Activated CD4-positive, alpha-beta T cell treated with anti-CD3 and anti-CD28 coated beads for 24 hours (primary cell): ENCODE measurements at regions not wholly inside any gene's neighbourhood (a gene's known extent, or its start where the extent isn't known, plus 50 kb on each side); places are given as distances from the start of the nearest gene placed in this dataset.
"Not testable (repeated sequence)": the region's sequence is repeated elsewhere in the genome, so short reads cannot be mapped to it uniquely, and the experiment has no call there.

Experiments
- DNase-seq, 2 donors: peaks; one replicate each; pipeline ENCODE4 v3.0.0-alpha.2; 2020; ENCODE audit warnings: low read depth in 2 of 2

GRCh38 chr15:38614621-38615020 is 50.0 kb upstream of the RASGRP1 start:
- no peak for DNase-seq

- DNase-seq: no peak
Observed at GRCh38 chr15:38617831-38618230, 53.2 kb upstream of the RASGRP1 start.

GRCh38 chr15:38618242-38618955 is 53.8 kb upstream of the RASGRP1 start:
- no peak for DNase-seq

- no peak for DNase-seq
Observed at GRCh38 chr15:38620098-38620497, 55.5 kb upstream of the RASGRP1 start.

- no peak for DNase-seq
Observed at GRCh38 chr15:38620851-38621594, 56.4 kb upstream of the RASGRP1 start.

- DNase-seq: no peak
Observed at GRCh38 chr15:38622304-38622703, 57.7 kb upstream of the RASGRP1 start.

- no peak for DNase-seq
Observed at GRCh38 chr15:38622908-38623307, 58.3 kb upstream of the RASGRP1 start.

- no peak for DNase-seq
Observed at GRCh38 chr15:38623744-38624143, 59.1 kb upstream of the RASGRP1 start.

- no peak for DNase-seq
Observed at GRCh38 chr15:38624244-38625205, 59.9 kb upstream of the RASGRP1 start.

GRCh38 chr15:38625886-38626285 is 61.3 kb upstream of the RASGRP1 start:
- DNase-seq: no peak

GRCh38 chr15:38626443-38627050 is 61.9 kb upstream of the RASGRP1 start:
- DNase-seq: no peak

GRCh38 chr15:38627689-38628277 is 63.2 kb upstream of the RASGRP1 start:
- no peak for DNase-seq

GRCh38 chr15:38631119-38632075 is 66.8 kb upstream of the RASGRP1 start:
- no peak for DNase-seq

- DNase-seq: no peak
Observed at GRCh38 chr15:38635170-38635569, 70.6 kb upstream of the RASGRP1 start.

GRCh38 chr15:38636597-38636996 is 72.0 kb upstream of the RASGRP1 start:
- no peak for DNase-seq

- no peak for DNase-seq
Observed at GRCh38 chr15:38638126-38638525, 73.5 kb upstream of the RASGRP1 start.

- no peak for DNase-seq
Observed at GRCh38 chr15:38638811-38639210, 74.2 kb upstream of the RASGRP1 start.

- DNase-seq: no peak
Observed at GRCh38 chr15:38642689-38643270, 78.2 kb upstream of the RASGRP1 start.

GRCh38 chr15:38644353-38644752 is 79.7 kb upstream of the RASGRP1 start:
- not testable (repeated sequence) for DNase-seq

GRCh38 chr15:38646716-38647115 is 82.1 kb upstream of the RASGRP1 start:
- DNase-seq: no peak
